HG03039 (cell line): ENCODE measurements at regions not wholly inside any gene's neighbourhood (a gene's known extent, or its start where the extent isn't known, plus 50 kb on each side); places are given as distances from the start of the nearest gene placed in this dataset.
"Not testable (repeated sequence)": the region's sequence is repeated elsewhere in the genome, so short reads cannot be mapped to it uniquely, and the experiment has no call there.

Experiments used
- ATAC-seq: cut with Tn5 transposase; IDR thresholded peaks from one replicate; pipeline ENCODE4 v1.9.1; 2021; ENCODE audit warnings: mild to moderate bottlenecking, moderate library complexity; ENCODE audit not compliant: unreplicated experiment

DNA sequence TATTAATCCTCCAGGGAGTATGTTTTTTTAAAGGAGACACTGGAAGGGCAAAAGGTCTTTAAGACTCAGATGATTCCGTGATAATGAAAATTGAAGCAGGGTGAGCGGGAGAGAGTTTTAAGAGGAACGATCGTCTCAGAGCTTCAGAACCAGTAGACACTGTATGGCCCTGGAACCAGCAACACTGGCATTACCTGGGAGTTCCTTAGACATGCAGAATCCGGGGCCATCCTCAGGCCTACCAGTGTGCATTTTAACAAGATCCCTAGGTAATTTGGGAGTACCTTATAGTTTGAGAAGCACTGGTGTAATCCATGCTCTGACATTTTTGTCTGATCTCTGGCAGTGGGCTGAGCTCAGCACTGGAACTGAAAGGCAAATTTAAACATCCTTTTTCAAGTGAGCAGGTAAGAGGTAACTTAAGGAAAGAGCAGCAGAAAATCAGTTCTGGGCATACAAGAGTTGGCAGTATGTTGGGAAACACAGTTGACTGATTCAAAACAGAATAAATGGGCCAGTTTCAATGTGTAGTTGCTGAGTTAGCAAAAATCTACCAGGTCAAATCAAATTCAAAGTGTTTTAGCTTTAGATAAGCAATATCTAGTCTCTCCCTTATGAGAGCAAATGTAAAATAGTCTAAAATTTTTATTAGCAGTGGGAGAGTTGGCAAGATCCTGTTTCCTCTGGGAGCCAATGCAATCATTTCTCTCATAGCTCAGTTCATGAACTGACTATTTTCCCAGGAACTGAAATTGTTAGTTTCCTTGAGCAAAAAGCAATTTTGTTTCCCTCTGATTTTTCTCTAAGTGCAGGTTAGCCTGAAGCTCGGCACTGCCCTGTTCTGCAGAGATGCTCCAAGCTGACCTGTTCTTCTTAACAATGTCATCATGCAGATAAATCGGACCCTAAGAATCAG, 97.2 kb upstream of the ELMO1 start:
- ATAC-seq = no peak

DNA sequence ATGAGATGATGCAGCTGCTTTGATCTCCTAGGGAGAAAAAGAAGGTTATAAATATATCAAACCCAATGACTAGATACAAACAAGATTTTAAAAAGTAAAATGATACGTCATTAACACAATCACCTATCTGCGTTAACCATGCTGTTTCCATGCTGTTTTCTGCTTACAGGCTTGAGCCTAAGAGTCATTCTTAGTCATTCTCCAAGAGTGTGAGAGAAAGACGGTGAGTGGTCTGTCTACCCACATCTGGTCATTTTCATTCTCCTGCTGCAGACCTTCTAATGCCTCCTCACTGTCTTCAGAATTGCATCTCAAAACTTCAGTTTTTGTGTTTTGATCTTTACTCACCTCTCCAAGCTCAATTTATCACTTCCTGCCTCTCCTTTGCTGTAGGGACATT, 98.0 kb upstream of the ELMO1 start:
- ATAC-seq = no peak

- no peak for ATAC-seq
These were observed 100.6 kb upstream of the ELMO1 start for GRCh38 chr7:37549076-37549931.

GRCh38 chr7:37550426-37550825, 101.8 kb upstream of the ELMO1 start:
- no peak for ATAC-seq

DNA sequence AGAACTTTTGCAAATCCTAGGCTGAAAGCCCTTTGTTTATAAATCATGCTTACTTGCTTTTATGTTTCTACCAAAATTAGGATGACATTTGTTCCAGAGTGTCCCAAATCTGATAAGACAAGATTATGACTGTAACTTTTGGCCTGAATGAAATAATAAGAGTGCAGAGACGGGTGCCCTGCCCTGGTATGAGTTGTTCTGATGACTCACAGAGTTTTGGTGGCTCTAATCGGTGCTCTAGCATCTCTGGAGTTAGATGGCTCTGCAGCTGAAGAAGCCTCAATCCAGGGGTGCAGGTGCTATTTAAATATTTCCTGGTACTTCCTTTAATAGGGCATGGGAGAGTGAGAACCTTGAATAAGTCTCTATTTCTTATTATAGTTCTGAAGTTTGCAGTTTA, 102.2 kb upstream of the ELMO1 start:
- ATAC-seq = no peak

DNA sequence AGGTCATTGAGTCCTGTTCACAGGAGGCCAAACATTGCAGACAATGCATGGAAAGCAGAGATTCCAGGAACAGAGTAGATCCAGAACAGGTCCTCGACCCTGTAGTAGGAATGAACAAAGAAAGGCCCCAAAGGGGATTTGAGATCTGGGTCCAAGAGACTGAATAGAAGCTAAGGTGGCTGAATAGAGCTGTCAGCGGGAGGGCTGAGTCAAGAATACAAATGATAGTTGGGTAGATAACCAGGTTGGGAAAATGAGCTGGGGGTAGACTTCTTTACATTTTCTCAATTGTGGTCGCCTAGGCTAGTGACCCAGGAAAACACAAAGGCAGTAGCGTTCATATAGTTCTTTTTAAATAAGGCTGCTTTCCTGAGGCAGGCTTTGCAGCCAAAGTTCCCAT, 103.4 kb upstream of the ELMO1 start:
- no peak for ATAC-seq

- not testable (repeated sequence) for ATAC-seq
These were observed 103.8 kb upstream of the ELMO1 start for GRCh38 chr7:37552439-37552838.

DNA sequence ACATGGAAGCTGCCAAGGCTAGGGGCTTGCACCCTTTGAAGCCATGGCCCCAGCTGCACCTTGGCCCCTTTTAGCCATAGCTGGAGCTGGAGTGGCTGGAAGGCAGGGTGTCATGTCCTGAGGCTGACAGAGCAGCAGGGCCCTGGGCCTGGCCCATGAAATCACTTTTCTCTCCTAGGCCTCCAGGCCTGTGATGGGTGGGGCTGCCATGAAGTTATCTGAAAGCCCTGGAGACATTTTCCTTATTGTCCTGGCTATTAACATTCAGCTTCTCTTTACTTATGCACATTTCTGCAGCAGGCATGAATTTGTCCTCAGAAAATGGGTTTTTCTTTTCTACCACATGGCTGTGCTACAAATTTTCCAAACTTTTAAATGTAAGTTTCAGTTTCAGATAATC, 106.9 kb upstream of the ELMO1 start:
- no peak for ATAC-seq

DNA sequence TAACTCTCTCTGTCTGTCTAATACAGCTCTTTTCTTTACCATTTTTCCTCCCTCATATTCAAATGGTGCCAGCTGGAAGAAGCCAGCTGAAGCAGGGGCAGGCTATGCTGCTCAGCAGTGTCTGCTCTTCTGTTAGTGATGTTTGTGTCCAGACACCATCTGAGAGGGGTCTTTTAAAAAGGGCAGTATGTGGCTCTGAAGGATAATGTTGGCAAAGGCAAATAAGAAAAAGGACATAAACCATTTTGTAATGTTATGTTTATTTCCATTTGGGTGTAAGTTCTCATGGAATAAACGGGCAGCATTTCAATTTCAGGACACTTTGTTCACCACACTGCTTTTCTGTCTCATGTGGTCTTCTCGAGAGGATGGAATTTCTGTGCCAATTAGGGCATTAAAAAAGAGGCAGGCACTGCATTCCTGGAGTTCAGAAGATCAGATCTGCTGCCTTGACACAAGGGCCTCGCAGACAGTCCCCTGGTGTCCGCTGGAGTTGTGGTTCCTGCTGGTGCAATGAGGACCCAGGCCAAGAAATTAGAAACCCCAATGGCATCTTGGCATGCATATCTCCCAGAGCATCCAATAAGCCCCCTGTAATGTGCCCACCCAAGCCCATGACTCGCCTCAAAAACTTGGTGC, 109.0 kb upstream of the ELMO1 start:
- ATAC-seq = no peak

GRCh38 chr7:37558320-37559096, 109.8 kb upstream of the ELMO1 start:
- no peak for ATAC-seq

DNA sequence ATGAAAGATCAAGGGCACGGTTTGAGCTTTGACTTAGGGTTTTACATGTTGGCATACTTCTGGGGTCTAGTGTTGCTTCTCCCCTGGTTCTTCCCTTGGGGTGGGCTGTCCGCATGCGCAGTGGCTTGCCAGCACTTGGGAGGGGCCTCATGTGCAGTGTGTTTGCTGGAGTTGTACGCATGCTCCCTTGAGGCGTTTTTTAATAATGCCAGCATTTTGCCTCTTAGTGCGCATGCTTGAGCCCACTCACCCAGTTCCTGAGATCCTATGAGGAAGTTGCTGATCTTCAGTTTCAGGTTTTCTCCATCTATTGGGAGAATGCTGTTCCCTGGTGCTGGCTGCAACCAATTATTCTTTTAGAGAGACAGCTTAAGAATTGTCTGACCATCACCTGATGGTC, 113.4 kb upstream of the GPR141 start:
- ATAC-seq = no peak

GRCh38 chr7:37571806-37572205, 111.8 kb upstream of the GPR141 start:
- no peak for ATAC-seq

GRCh38 chr7:37577412-37577811, 106.2 kb upstream of the GPR141 start:
- ATAC-seq = no peak

DNA sequence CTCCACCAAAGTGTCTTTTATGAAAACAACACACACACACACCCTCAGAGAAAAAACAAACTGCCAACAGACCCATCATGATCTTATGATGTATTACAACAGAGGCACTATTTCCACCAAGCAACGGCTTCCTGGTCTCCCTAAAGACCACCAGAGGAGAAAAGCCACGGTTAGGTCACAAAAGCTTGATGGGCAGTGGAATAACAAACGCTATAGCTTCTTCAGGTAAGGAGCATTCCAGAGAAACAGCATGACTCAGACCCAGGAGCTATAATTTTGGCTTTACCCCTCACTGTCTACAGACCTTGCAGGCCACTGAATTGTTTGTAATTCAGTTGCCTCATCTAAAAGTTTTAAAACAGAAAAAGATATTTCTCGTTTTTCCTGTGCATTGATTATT, 105.7 kb upstream of the GPR141 start:
- ATAC-seq = no peak

DNA sequence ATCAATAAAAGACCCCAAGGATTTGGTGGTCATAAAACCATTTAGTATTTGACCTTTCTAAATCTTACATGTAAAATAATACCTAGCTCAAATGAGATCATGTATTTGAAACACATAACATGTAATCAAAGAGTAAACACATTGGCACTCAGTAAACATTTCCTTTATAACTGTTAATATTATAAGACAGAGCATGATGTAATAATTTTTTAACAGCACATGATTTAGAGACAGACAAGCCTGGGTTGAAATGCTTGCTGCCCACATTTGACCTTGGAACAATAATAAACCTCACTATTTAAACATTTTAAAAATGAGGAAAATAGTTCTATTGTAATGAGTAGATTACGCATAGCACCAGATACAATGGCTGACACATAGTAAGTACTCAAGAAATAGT, 105.2 kb upstream of the GPR141 start:
- ATAC-seq = no peak

DNA sequence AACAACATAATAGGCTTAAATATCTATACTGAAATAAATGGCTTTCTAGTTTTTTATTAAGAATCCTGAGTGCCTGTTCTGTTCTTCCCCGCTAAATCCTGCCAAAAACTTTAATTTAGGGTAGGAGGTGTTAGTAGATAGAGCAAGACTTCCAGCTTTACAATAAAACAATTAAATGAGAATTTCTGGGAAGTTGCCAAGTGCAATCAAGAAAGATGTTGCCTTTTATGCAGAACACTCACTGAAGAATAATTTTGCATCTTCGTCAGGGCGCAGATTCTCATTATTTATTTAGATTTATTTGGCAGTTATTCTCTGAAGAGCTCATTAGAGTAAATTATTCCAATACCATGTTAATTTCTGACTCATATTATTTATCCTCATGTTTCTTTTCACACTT, 103.2 kb upstream of the GPR141 start:
- no peak for ATAC-seq

GRCh38 chr7:37584651-37585463, 98.7 kb upstream of the GPR141 start:
- ATAC-seq = not testable (repeated sequence)

DNA sequence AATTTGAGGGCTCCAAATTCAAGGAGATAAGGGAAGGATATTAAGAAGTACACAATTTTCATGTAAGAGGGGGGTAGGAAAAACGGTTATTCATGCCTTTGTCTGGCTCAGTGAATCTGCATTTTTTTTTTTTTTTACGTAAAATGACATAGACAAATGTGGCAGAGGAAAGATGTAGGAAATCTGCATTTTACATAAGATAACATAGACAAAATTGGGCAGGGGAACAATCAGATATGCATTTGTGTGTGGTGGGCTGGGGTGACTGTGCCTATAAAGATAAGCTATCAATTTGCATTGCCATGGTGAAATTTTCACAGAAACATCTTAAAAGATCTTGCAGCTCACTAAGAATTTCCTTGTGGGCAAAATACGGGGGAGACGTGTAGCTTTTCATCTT, 92.7 kb upstream of the GPR141 start:
- no peak for ATAC-seq

DNA sequence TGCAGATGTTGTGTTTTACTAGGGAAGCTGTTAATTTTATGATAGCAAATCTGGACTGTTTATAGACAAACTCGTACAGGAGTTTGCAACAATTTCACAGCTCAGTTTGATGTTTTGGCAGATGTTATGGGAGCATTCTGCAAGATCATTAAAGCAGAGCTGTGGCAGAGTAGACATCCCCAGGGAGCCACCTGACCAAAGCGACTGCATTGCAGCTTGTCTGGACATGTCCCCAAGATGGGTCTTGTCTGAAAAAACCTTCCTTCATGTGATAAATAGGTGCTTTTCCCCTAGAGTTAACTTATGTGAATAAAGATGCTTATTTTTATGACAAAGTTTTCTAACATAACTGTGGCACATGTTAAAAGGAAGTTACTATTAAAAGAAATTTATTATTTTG, 91.2 kb upstream of the GPR141 start:
- no peak for ATAC-seq

DNA sequence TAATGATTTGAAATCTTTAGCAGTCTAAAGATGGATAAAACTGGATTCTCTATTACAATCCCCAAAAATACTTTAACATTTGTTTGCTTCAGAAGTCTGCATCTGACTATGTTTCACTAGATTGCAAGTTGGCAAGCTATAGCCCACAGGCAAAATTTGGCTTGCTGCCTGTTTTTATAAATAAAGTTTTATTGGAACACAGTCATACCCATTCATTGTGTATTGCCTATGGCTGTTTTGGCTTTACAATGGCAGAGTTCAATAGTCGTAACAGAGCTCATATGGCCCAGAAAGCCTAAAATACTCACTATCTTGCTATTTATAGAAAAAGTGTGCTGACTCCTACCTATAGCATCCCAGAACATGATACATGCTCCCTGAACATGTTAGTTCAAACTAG, 89.0 kb upstream of the GPR141 start:
- no peak for ATAC-seq
